ENCODE measurements at regions not wholly inside any gene's neighbourhood (a gene's known extent, or its start where the extent isn't known, plus 50 kb on each side); places are given as distances from the start of the nearest gene placed in this dataset.

- no peak for TF ChIP-seq EZH2 (IDR thresholded peaks at IDR 0.05; ENCODE audit: borderline replicate concordance, insufficient read depth, low read length, poor library complexity, severe bottlenecking)
- TF ChIP-seq, protein P1, sequence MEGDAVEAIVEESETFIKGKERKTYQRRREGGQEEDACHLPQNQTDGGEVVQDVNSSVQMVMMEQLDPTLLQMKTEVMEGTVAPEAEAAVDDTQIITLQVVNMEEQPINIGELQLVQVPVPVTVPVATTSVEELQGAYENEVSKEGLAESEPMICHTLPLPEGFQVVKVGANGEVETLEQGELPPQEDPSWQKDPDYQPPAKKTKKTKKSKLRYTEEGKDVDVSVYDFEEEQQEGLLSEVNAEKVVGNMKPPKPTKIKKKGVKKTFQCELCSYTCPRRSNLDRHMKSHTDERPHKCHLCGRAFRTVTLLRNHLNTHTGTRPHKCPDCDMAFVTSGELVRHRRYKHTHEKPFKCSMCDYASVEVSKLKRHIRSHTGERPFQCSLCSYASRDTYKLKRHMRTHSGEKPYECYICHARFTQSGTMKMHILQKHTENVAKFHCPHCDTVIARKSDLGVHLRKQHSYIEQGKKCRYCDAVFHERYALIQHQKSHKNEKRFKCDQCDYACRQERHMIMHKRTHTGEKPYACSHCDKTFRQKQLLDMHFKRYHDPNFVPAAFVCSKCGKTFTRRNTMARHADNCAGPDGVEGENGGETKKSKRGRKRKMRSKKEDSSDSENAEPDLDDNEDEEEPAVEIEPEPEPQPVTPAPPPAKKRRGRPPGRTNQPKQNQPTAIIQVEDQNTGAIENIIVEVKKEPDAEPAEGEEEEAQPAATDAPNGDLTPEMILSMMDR (IDR thresholded peaks at IDR 0.05; ENCODE audit: poor library complexity, severe bottlenecking) = no peak
- no peak for TF ChIP-seq POLR2AphosphoS5 (IDR thresholded peaks at IDR 0.05)
- TF ChIP-seq MXI1 (conservative IDR thresholded peaks at IDR 0.05; ENCODE audit: poor library complexity, severe bottlenecking) = no peak
- TF ChIP-seq REST (IDR thresholded peaks at IDR 0.05; ENCODE audit: borderline replicate concordance) = no peak
These were observed 791.3 kb downstream of the TENT5A start for GRCh38 chr6:80961166-80961565.
